Stimulated activated CD4-positive, alpha-beta T cell treated with anti-CD3 and anti-CD28 coated beads, Interleukin-12 subunit alpha, Interleukin-12 subunit beta, amount 100 ng/mL, for 48 hours (primary cell): ENCODE measurements at regions not wholly inside any gene's neighbourhood (a gene's known extent, or its start where the extent isn't known, plus 50 kb on each side); places are given as distances from the start of the nearest gene placed in this dataset.

Experiments used
- DNase-seq, 3 donors: peaks; one replicate each; pipeline ENCODE4 v3.0.0-alpha.2; 2020; ENCODE audit warnings: low read depth in 2 of 3, low spot score in 1 of 3

- DNase-seq, result no peak
These were observed 464.4 kb upstream of the BOD1L1 start for GRCh38 chr4:14091966-14092365.

GRCh38 chr4:14092741-14093140 lies 465.2 kb upstream of the BOD1L1 start:
- no peak for DNase-seq

GRCh38 chr4:14095831-14096230 lies 468.3 kb upstream of the BOD1L1 start:
- no peak for DNase-seq

GRCh38 chr4:14096396-14096965 lies 469.0 kb upstream of the BOD1L1 start:
- DNase-seq, result no peak

- DNase-seq, result no peak
These were observed 472.8 kb upstream of the BOD1L1 start for GRCh38 chr4:14100349-14100748.

- no peak for DNase-seq
These were observed 482.9 kb upstream of the BOD1L1 start for GRCh38 chr4:14110407-14110806.

GRCh38 chr4:14111730-14112181 lies 484.2 kb upstream of the BOD1L1 start:
- DNase-seq, result no peak

- DNase-seq, result no peak
These were observed 487.6 kb upstream of the BOD1L1 start for GRCh38 chr4:14115106-14115505.

- DNase-seq, result no peak
These were observed 490.2 kb upstream of the BOD1L1 start for GRCh38 chr4:14117575-14118238.

GRCh38 chr4:14124816-14125215 lies 497.3 kb upstream of the BOD1L1 start:
- DNase-seq, result no peak

- DNase-seq, result no peak
These were observed 498.0 kb upstream of the BOD1L1 start for GRCh38 chr4:14125375-14126129.

GRCh38 chr4:14130551-14130950 lies 503.0 kb upstream of the BOD1L1 start:
- no peak for DNase-seq

- no peak for DNase-seq
These were observed 503.8 kb upstream of the BOD1L1 start for GRCh38 chr4:14131335-14131734.

- no peak for DNase-seq
These were observed 504.8 kb upstream of the BOD1L1 start for GRCh38 chr4:14132301-14132700.

GRCh38 chr4:14138106-14138505 lies 510.6 kb upstream of the BOD1L1 start:
- no peak for DNase-seq

- DNase-seq, result no peak
These were observed 516.4 kb upstream of the BOD1L1 start for GRCh38 chr4:14143892-14144291.

GRCh38 chr4:14149176-14150053 lies 521.9 kb upstream of the BOD1L1 start:
- DNase-seq, result no peak

GRCh38 chr4:14151101-14151500 lies 523.6 kb upstream of the BOD1L1 start:
- no peak for DNase-seq

- DNase-seq, result no peak
These were observed 525.5 kb upstream of the BOD1L1 start for GRCh38 chr4:14152834-14153519.

GRCh38 chr4:14155803-14156202 lies 528.3 kb upstream of the BOD1L1 start:
- DNase-seq, result no peak

- DNase-seq, result no peak
These were observed 529.7 kb upstream of the BOD1L1 start for GRCh38 chr4:14157262-14157661.
